ENCODE measurements at regions not wholly inside any gene's neighbourhood (a gene's known extent, or its start where the extent isn't known, plus 50 kb on each side); places are given as distances from the start of the nearest gene placed in this dataset.

GRCh38 chr10:63930584-63930983 is 409.4 kb downstream of the REEP3 start:
- Histone ChIP-seq H3K36me3 (replicated peaks in 1 of 2; ENCODE audit: control extremely low read depth in 1 of 2, control insufficient read depth in 1 of 2, extremely low read depth in 1 of 2, insufficient read depth in 2 of 2, low read length in 1 of 2) (no peaks in the 10 kb centered on the region), H4K20me1 (ENCODE audit: control insufficient read depth, insufficient read depth, low read length, poor library complexity, severe bottlenecking) (no peaks in the 10 kb centered on the region), H2AFZ (ENCODE audit: insufficient read depth, low read depth, low read length, poor library complexity, severe bottlenecking) (no peak overlapping the region), H3K79me2 (ENCODE audit: control insufficient read depth, insufficient read depth, low read length) (no peaks in the 10 kb centered on the region), H3K27ac (ENCODE audit: low read length in 2 of 2) (no peak overlapping the region), H3K9me3 (ENCODE audit: control extremely low read depth in 1 of 3, control insufficient read depth in 2 of 3, insufficient read depth in 1 of 3, low read length in 2 of 3) (no peaks in the 10 kb centered on the region), H3K9ac (ENCODE audit: low read length) (no peak overlapping the region), H3K4me1 (ENCODE audit: control insufficient read depth in 2 of 2, insufficient read depth in 2 of 2, low read length in 2 of 2) (no peaks in the 10 kb centered on the region), H3K4me2 (replicated peaks; ENCODE audit: low read depth, low read length, poor library complexity, severe bottlenecking) (no peak overlapping the region), H3K27me3 (replicated peaks in 1 of 4; ENCODE audit: control extremely low read depth in 1 of 4, control insufficient read depth in 3 of 4, insufficient read depth in 4 of 4, low read length in 3 of 4) (peaks cover 0 to 3% (median 0%) of the 10 kb centered on the region in 4 experiments), H3K4me3 (ENCODE audit: control extremely low read depth in 1 of 5, extremely low read depth in 1 of 5, insufficient read depth in 1 of 5, low read depth in 2 of 5, low read length in 4 of 5) (no peak overlapping the region)
- Mint-ChIP-seq H3K9me3 (ENCODE audit: insufficient read depth) (no peaks in the 10 kb centered on the region), H3K4me3 (no peak overlapping the region), H3K27me3 (peaks cover 25% of the 10 kb centered on the region), H3K27ac (no peak overlapping the region), H3K4me1 (no peaks in the 10 kb centered on the region)
- ChIA-PET POLR2A (no interaction called here), CTCF (no interaction called here)
- TF ChIP-seq EZH2 (IDR thresholded peaks at IDR 0.05; ENCODE audit: borderline replicate concordance, insufficient read depth, low read depth, low read length, poor library complexity, severe bottlenecking) (no peak), CTCF (IDR thresholded peaks at IDR 0.05) (no peak)
- intact Hi-C loops (cut with micrococcal nuclease): no loop called here
- WGBS (ENCODE audit: insufficient coverage): 83% methylated on average over 2 of the region's 4 CpGs
- ATAC-seq (ENCODE audit: low read depth): no peak
- no peak for DNase-seq

- no peaks in the 10 kb centered on the region for H3K4me1 Mint-ChIP-seq
- H3K27ac Mint-ChIP-seq: no peak overlapping the region
- ATAC-seq (ENCODE audit: low read depth) (no peak), DNase-seq (no peak)
- 27% methylated on average over 1 of the region's 2 CpGs for WGBS (ENCODE audit: insufficient coverage)
- H3K9ac ChIP-seq (ENCODE audit: low read length): no peak overlapping the region
- no peak overlapping the region for H3K4me3 ChIP-seq (ENCODE audit: control extremely low read depth in 1 of 5, extremely low read depth in 1 of 5, insufficient read depth in 1 of 5, low read depth in 2 of 5, low read length in 4 of 5)
- no peak overlapping the region for H3K27ac ChIP-seq (ENCODE audit: low read length in 2 of 2)
- no peaks in the 10 kb centered on the region for H3K9me3 Mint-ChIP-seq (ENCODE audit: insufficient read depth)
- H3K79me2 ChIP-seq (ENCODE audit: control insufficient read depth, insufficient read depth, low read length): no peaks in the 10 kb centered on the region
- no peak overlapping the region for H3K4me3 Mint-ChIP-seq
- no peak overlapping the region for H3K4me2 ChIP-seq (replicated peaks; ENCODE audit: low read depth, low read length, poor library complexity, severe bottlenecking)
- ChIA-PET POLR2A (no interaction called here), CTCF (no interaction called here)
- TF ChIP-seq EZH2 (IDR thresholded peaks at IDR 0.05; ENCODE audit: borderline replicate concordance, insufficient read depth, low read depth, low read length, poor library complexity, severe bottlenecking) (no peak), CTCF (IDR thresholded peaks at IDR 0.05) (no peak)
- no peaks in the 10 kb centered on the region for H3K4me1 ChIP-seq (ENCODE audit: control insufficient read depth in 2 of 2, insufficient read depth in 2 of 2, low read length in 2 of 2)
- peaks cover 20% of the 10 kb centered on the region for H3K27me3 Mint-ChIP-seq
- H3K36me3 ChIP-seq (replicated peaks in 1 of 2; ENCODE audit: control extremely low read depth in 1 of 2, control insufficient read depth in 1 of 2, extremely low read depth in 1 of 2, insufficient read depth in 2 of 2, low read length in 1 of 2): no peaks in the 10 kb centered on the region
- H3K9me3 ChIP-seq (ENCODE audit: control extremely low read depth in 1 of 3, control insufficient read depth in 2 of 3, insufficient read depth in 1 of 3, low read length in 2 of 3): no peaks in the 10 kb centered on the region
- peaks cover 0 to 3% (median 1%) of the 10 kb centered on the region in 4 experiments for H3K27me3 ChIP-seq (replicated peaks in 1 of 4; ENCODE audit: control extremely low read depth in 1 of 4, control insufficient read depth in 3 of 4, insufficient read depth in 4 of 4, low read length in 3 of 4)
- no peak overlapping the region for H2AFZ ChIP-seq (ENCODE audit: insufficient read depth, low read depth, low read length, poor library complexity, severe bottlenecking)
- intact Hi-C loops (cut with micrococcal nuclease): no loop called here
- H4K20me1 ChIP-seq (ENCODE audit: control insufficient read depth, insufficient read depth, low read length, poor library complexity, severe bottlenecking): no peaks in the 10 kb centered on the region
Observed at GRCh38 chr10:63935705-63936104, 414.5 kb downstream of the REEP3 start.

All from B cell (primary cell).